Testis (tissue), 2 donors: ENCODE measurements at regions not wholly inside any gene's neighbourhood (a gene's known extent, or its start where the extent isn't known, plus 50 kb on each side); places are given as distances from the start of the nearest gene placed in this dataset.
"Not testable (repeated sequence)": the region's sequence is repeated elsewhere in the genome, so short reads cannot be mapped to it uniquely, and the experiment has no call there.

Experiments used
- DNase-seq: peaks from one replicate; pipeline ENCODE4 v3.0.0-alpha.2; 2019
- H3K27ac ChIP-seq, 2 donors: fragments of 200-600 bp; sonication (generic); one replicate each; pipeline ENCODE4 v1.5.1; 2019
- H3K27me3 ChIP-seq: fragments of 200-600 bp; sonication (generic); one replicate; pipeline ENCODE4 v1.5.1; 2019
- H3K36me3 ChIP-seq: fragments of 200-600 bp; sonication (generic); one replicate; pipeline ENCODE4 v1.5.1; 2017; ENCODE audit warnings: low read depth; ENCODE audit errors: missing control alignments
- H3K4me1 ChIP-seq: fragments of 200-600 bp; sonication (generic); one replicate; pipeline ENCODE4 v1.5.1; 2019
- H3K4me3 ChIP-seq, 2 donors: fragments of 200-600 bp; sonication (generic); one replicate each; pipeline ENCODE4 v1.5.1; 2017 to 2019
- H3K9me3 ChIP-seq: fragments of 200-600 bp; sonication (generic); one replicate; pipeline ENCODE4 v1.5.1; 2017
- CTCF ChIP-seq, 3 experiments: fragments of 450-650 bp in 2 of 3; fragments of 200-600 bp in 1 of 3; sonication (generic) in 1 of 3; IDR thresholded peaks; one replicate each; pipeline ENCODE4 v1.5.1; 2016 to 2019; ENCODE audit warnings: antibody characterized with exemption in 3 of 3, mild to moderate bottlenecking in 2 of 3, moderate library complexity in 1 of 3
- POLR2A ChIP-seq: fragments of 450-650 bp; IDR thresholded peaks from one replicate; pipeline ENCODE4 v1.6.1; 2017; ENCODE audit warnings: antibody characterized with exemption, mild to moderate bottlenecking, moderate library complexity
- WGBS, 2 donors: methylation state at CpG; one replicate each; pipeline ENCODE4 v1.1.5; 2018; 5-methylcytosine and 5-hydroxymethylcytosine counted together
- intact Hi-C: fragments of 100-400 bp; cut with DNase I; formaldehyde crosslinking; loops from one replicate; pipeline ENCODE4 v1.15.1; 2023; ENCODE audit warnings: low total_unique reads

GRCh38 chr5:52277101-52277500 lies 510.6 kb upstream of the ITGA1 start:
- Histone ChIP-seq H3K27me3 (no peaks in the 10 kb centered on the region), H3K27ac (no peak overlapping the region), H3K9me3 (no peaks in the 10 kb centered on the region), H3K36me3 (no peaks in the 10 kb centered on the region), H3K4me3 (no peak overlapping the region), H3K4me1 (no peaks in the 10 kb centered on the region)
- TF ChIP-seq CTCF (IDR thresholded peaks at IDR 0.05) (no peak), POLR2A (no peak)
- intact Hi-C loops: no loop called here
- no peak for DNase-seq
- WGBS, 2 donors: 78 to 92% methylated on average over 2 of the region's 2 CpGs

- H3K36me3 ChIP-seq: no peaks in the 10 kb centered on the region
- DNase-seq: no peak
- no peak overlapping the region for H3K27ac ChIP-seq
- TF ChIP-seq CTCF (IDR thresholded peaks at IDR 0.05) (no peak), POLR2A (no peak)
- no peaks in the 10 kb centered on the region for H3K9me3 ChIP-seq
- intact Hi-C loops: no loop called here
- H3K4me3 ChIP-seq: no peak overlapping the region
- no peaks in the 10 kb centered on the region for H3K27me3 ChIP-seq
- no peaks in the 10 kb centered on the region for H3K4me1 ChIP-seq
Measured at GRCh38 chr5:52282647-52283046, 505.1 kb upstream of the ITGA1 start.

GRCh38 chr5:52283221-52283620 lies 504.5 kb upstream of the ITGA1 start:
- intact Hi-C loops: no loop called here
- Histone ChIP-seq H3K36me3 (no peaks in the 10 kb centered on the region), H3K4me1 (no peaks in the 10 kb centered on the region), H3K9me3 (no peaks in the 10 kb centered on the region), H3K27ac (no peak overlapping the region), H3K4me3 (no peak overlapping the region), H3K27me3 (no peaks in the 10 kb centered on the region)
- 80 to 92% methylated on average over 1 of the region's 1 CpG for WGBS, 2 donors
- DNase-seq: no peak
- TF ChIP-seq CTCF (IDR thresholded peaks at IDR 0.05): no peak

- Histone ChIP-seq H3K27ac (no peak overlapping the region), H3K36me3 (no peaks in the 10 kb centered on the region), H3K9me3 (no peaks in the 10 kb centered on the region), H3K4me1 (no peaks in the 10 kb centered on the region), H3K27me3 (no peaks in the 10 kb centered on the region), H3K4me3 (no peak overlapping the region)
- intact Hi-C loops: no loop called here
- WGBS, 2 donors: 51 to 54% methylated on average over 2 of the region's 2 CpGs
- TF ChIP-seq CTCF (IDR thresholded peaks at IDR 0.05) (no peak), POLR2A (no peak)
- DNase-seq: no peak
Measured at GRCh38 chr5:52300703-52301372, 486.9 kb upstream of the ITGA1 start.

- intact Hi-C loops, DNase-seq, H3K4me1 ChIP-seq, H3K27me3 ChIP-seq, H3K27ac ChIP-seq, H3K9me3 ChIP-seq, H3K4me3 ChIP-seq, H3K36me3 ChIP-seq: not testable (repeated sequence)
- 61 to 78% methylated on average over 9 of the region's 9 CpGs for WGBS, 2 donors
Measured at GRCh38 chr5:52304816-52305215, 482.9 kb upstream of the ITGA1 start.
